Stimulated activated CD4-positive, alpha-beta T cell treated with anti-CD3 and anti-CD28 coated beads, Interleukin-1b, Interleukin-23, amount 100 ng/mL, for 1 hour (primary cell): ENCODE measurements at regions not wholly inside any gene's neighbourhood (a gene's known extent, or its start where the extent isn't known, plus 50 kb on each side); places are given as distances from the start of the nearest gene placed in this dataset.
"Not testable (repeated sequence)": the region's sequence is repeated elsewhere in the genome, so short reads cannot be mapped to it uniquely, and the experiment has no call there.

Source experiments
- DNase-seq, 2 donors: peaks; one replicate each; pipeline ENCODE4 v3.0.0-alpha.2; 2020; ENCODE audit warnings: low read depth in 2 of 2

DNA sequence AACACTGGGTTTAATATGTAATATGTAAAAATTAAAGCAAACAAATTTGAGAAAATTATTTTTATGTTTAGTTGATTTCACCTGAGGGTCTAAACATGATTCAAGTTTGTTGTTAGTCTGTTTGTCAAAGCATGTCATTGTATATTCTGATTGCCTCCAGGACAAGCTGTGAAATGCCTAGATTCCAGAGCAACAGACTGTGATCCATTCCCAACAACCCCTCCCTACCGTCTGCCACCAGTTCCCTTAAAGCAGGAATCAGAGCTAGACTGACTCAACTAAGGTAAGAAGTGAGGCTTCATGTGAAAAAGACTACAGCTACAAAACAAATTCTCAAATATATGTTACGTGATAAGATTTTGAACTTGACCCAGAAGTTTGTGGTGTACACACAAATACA lies 304.2 kb downstream of the RAB38 start:
- DNase-seq, result no peak

DNA sequence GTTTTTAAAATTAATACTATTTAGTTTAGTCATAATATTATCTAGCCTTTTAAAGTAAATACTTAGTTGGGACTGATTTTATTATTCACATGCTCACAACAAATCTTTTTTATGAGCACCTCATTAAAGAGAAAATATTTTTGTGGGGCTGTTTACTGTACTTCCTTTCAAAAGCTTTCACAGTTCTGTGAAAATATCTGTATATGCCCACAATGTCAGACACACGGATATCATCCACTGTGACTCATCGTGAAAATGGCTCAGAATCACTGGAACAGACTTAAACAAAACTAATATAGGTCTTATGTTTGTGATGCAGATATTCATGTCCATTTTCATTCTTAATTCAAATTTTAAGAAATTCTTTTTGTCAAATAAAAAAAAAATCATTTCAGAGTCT lies 305.2 kb downstream of the RAB38 start:
- DNase-seq, result no peak

DNA sequence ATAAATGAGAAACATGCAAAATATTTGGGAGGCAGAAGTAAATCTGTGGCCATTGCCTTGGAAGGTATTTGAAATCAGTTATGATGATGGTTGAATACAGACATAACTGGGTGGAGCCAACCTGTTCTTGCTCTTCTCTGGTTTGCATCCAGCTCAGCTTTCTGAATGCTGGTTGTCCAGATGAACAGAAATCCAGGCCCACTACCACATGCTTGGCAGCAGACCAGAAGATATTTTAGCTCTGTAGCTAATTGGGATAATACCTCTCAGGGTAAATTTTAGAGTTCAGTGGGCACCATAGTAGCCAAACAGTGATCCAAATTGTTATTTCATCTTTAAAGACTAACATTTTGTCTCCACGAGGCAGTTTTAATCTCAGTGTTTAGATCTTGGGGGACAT lies 308.3 kb downstream of the RAB38 start:
- DNase-seq, result no peak

DNA sequence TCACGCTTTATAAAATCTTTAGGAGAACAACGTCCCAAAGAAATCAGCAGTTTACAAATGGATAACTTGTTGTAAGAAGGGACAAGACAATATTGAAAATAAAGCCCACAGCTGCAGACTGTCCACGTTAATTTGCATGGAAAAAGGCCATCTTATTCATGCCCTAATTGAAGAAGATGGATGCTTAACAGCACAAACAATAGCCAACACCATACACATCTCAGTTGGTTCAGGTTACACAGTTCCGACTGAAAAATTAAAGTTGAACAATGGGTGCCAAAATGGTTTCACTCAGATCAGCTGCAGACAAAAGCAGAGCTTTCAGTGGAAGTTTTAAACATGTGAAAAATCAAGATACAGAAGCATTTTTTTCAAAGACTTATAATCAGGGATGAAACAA lies 314.2 kb downstream of the RAB38 start:
- no peak for DNase-seq

DNA sequence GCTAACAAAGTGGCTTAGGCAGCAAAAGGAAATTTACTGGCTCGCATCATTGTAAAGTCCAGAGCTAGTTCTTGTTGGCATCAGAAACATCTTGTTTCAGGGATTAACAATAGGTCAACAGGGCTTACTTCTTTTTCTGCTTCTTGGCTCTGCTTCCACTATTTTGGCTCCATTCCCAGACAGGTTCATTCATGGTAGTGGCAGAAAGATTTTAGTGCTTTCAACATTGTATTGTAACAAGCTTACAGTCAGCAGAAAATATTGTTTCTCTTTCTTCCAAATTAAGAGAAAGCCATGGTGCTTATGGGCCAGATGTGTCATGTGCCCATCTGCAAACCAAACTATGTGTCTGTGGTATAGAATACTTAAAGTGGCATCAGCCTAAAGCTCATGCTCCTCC lies 315.6 kb downstream of the RAB38 start:
- DNase-seq, result no peak

DNA sequence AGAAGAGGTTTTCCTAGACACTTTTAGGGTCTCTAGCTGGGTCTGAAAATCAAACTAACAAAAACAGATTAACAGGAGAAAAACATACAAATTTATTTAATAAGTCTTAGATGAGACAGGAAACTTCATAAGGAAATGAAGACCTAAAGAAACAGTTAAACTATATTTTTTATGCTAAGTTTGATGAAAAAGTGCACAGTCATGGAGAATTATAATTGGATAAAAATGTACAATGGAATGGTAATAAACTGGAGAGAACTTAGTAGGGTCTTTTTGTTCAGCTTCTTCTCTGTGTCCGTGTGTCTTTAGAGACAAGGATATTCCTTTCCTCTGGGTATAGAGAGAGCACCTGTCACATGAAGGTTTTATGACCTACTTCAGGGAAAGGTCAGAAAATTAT lies 323.4 kb downstream of the RAB38 start:
- DNase-seq, result no peak

DNA sequence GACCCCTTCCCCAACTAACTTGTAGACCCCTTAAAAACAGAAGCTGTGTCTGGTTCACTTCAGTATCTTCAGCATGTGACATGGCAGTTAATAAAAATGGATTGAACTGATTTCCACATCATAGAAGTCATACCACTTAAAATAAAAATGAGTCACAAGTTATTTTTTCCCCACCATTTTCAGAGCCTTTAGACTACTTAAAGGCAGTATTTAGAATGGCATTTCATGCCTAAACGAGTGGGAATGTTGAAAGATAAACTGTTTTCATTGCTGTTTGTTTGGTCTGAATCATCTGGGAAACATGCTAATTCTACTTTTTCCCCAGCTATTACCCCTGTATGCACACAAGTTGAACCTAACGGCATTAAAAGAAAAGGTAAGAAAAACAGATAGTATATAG lies 324.0 kb downstream of the RAB38 start:
- no peak for DNase-seq

DNA sequence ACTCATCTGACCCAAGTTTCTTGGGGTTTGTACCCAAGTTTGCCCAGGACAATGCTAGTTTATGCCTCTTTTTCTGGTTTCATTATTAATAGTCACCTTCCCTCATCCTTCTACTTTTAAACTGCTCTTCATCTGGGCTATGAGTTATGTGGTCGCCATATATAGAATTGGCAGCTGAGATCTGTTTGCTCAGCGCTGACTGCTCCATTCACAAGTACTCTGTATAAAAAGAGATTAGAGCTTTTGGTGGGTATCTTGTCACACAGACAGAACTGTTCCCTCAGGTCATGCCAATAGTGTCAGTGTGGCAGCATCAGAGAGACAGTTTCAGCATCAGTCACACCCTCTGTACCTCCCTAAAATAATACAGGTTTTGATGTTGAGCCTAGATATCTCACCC lies 326.0 kb downstream of the RAB38 start:
- no peak for DNase-seq

DNA sequence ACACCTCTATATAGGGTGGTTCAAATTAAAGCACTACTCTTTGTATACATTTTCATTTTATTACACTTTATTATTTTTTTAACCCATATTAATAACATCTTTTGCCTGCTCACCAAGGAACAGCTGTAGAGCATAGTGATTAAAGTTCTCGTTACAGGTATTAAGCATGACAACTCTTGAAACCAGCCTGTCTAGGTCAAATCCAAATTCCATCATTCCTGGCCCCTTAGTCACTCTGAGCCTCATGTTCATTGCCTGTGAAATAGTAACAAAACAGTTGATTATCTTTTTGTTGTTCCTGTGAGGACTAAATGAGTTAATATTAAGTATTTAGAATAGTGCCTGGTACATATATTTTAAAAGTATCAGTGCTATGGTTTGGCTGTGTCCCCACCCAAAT lies 334.5 kb downstream of the RAB38 start:
- no peak for DNase-seq

DNA sequence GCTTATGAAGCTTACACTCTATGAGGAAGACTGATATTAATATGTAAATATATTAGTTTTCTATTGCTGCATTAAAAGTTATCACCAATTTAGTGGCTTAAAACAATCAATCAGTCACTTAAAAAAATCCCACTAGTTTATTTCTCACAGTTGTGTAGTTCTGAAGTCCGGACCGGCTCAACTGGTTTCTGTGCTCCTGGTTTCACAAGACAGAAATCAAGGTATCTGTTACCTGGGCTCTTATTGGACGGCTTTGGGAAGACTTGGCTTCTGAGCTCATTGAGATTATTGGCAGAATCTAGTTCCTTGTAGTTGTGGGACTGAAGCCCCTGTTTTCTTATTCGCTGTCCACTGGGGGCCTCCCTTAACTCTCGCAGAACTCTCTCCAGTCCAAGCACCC lies 343.0 kb downstream of the RAB38 start:
- no peak for DNase-seq

DNA sequence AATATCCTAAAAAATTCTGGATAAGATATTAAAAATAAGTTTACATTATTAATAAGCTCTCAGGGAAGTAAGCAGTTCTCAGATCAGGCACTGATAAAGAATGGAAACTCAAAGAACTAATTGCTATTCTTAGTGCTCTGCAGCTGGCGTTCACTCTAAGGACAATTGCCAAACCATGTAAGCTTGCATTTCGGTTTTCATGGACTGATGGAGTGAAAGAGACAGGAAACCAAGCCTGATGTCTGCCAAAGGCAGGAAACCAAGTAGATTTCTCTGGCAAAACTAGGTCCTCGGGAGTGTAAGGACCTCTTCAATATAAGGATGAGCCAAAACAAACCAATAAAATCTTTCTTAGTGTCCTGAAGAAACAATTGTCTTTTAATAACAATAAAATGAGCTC lies 355.2 kb downstream of the RAB38 start:
- no peak for DNase-seq

DNA sequence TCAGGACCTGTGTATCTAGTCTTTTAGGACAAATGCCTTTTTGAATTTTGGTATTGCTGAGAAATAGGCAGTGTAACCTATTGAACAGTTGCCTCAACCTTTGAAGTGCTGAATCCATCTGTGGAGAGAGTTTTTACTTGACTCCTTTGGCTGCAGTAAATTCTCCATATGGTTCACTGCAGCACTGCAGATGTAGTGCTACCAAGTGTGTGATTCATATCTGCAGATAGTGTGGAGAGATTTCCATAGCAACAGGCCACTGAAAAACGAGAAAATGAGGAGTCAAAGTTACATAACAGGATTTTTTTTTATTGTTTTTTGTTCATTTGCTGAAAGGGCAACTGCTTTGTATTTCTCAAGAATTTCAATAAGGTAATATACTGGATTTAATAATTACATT lies 356.1 kb downstream of the RAB38 start:
- DNase-seq, result no peak

DNA sequence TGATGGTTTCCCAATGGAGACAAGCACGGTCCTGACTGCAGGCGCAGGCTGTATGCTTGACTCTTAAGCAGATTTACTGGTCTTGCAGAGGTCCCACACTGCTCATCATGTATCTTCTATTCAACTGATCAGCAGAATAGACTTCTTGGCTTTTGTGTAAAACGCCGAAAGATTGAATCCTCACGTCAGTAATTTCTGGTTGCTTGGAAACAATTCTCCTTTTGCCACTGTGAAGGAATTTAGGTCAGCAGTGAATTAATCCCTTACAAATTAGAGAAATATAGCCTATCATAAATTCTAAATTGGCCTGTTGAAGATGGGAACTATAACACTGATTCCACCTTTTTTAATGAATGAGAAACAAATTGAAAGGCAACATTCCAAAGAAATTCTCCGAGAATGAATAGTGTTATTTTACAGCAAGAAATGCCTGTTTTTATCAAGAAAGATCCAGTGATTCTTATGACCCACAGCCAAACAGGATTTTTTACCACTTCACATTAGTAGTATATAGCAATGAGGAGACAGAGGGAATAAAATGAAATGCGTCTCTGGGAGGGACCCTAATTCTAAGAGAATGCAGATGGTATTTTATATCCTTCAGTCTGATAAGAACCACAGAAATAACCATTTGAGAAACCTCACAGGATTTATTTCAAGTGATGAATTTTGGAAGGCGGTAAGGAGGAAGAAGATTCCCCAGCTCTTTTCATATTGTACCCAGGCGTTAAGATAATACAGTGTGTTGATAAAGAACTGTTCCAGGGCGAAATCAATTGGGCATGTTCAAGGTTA lies 362.5 kb downstream of the RAB38 start:
- no peak for DNase-seq

DNA sequence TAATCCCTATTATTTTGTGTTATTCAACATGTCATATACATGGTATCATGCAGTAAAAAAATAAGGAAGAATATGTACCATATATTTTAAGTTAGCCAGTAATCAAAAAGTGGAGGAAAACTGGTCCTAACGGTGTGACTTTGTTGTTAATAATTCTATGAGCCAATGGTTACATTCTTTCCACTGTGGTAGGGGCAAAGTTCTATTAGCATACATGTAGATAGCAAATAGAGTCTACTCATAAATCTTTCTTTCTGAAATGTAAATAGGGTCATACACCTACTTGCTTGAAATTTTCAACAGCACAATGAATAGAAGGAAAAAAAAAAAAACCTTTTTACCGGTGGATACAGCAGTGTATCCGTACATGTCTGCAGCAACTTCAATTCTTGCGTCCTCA lies 364.8 kb downstream of the RAB38 start:
- no peak for DNase-seq

DNA sequence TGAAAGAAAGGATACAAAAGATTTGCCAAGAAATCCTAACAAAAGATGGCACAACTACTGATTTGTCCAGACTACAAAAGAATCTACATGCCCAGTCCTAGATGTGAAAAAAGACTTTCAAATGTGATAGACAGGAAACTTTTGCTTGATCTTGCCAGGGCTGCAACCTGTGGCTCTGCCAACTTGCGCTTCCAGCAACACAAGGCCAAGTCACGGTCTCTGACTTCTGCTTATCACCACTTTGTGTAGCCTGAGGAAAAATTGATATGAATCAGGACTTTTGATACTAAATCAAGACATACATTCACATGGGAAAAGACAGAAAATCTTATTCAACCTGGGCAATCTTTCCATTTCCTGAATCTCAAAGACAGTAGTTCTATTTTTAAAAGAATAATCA lies 366.0 kb downstream of the RAB38 start:
- DNase-seq, result no peak

DNA sequence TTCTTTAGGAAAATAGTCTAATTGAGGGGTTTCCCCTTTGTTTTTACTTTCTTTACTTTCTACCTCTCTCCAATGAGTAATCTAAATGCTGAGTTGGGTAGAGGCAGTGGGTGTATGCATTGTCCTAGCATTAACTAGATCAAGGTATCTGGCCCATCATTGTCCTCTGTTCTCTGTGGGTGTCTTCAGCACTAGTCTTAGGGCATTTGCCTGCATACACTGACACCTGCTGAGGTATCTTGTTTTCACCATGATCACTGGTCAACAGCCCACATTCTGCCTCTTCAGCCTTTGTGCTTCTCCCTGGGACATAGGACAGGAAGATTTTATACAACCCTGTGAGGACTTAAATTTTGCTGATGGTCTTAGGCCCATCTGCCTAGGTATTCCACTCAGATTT lies 371.1 kb downstream of the RAB38 start:
- DNase-seq, result no peak

DNA sequence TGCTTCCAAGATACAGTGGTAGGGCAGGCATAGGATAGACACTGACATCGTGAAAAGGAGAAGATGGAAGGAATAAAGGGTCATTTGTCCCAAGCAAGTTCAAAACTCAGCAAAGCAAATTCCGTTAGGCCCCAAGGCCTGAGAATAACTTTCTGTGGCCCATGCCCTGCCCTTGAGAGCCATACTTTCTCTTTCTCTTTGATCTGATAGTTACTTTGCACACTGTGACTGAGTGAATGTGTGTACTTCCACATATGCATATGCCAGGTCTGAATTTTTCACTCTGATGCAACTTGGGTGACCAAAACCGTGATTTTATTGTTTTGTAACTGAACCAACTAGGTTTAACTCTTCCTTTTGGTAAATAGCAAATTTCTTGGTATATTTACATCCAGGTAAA lies 371.5 kb downstream of the RAB38 start:
- DNase-seq, result no peak

DNA sequence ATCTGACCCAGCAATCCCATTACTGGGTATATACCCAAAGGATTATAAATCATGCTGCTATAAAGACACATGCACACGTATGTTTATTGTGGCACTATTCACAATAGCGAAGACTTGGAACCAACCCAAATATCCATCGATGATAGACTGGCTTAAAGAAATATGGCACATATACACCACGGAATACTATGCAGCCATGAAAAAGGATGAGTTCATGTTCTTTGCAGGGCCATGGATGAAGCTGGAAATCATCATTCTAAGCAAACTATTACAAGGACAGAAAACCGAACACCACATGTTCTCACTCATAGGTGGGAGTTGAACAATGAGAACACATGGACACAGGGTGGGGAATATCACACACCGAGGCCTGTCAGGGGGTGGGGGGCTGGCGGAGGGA lies 390.4 kb downstream of the RAB38 start:
- not testable (repeated sequence) for DNase-seq

DNA sequence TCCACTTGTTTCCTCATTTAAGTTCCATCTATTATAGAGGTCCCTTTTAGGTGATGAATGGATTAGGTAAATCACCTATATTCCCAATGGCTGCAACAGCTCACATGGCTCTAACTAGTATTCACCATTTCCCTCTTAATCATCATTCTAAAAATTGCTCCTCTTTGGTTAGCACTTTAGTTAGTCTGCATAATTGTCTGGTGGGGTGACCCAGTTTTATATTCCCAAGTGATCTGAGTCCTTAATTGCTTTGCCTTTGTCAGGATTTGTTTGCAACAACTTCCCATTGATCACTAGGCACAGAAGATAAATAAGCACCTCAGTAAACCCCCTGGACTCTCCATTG lies 395.2 kb downstream of the RAB38 start:
- no peak for DNase-seq

DNA sequence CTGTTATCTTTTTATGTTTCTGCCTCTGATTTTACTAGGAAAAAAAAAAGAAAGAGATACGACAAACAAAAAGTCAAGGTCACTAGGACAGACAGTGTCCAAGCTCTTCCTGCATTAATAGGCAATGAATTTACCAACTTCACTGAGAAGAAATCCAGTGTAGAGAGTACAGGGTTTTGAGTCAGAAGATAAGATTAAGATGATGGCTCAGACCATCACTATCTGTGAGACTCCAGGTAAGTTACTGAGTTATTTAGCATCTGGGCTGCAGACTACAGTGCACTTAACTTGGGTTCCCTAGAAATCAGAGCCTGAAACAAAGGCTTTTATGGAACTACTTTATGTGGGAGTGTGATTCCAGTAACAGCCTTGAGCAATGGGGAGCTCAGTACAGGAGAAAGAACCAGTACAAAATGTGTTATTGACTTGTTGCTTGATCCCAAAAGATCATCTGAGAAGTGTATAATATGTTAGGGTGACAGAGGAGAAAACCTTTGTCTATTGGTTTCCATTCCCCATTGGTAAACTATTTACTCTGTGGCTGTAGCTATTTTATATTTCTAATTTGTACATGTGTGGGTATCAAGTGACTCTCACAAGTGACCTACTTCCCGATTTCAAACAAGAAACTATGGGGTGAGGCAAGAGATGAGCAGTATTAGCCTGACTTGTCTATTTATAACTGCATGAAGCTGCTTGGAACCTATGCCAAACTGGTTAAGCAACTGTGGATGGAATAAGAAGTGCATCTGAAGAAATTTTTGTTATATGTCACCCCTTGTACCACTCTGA lies 395.8 kb downstream of the RAB38 start:
- DNase-seq, result no peak

DNA sequence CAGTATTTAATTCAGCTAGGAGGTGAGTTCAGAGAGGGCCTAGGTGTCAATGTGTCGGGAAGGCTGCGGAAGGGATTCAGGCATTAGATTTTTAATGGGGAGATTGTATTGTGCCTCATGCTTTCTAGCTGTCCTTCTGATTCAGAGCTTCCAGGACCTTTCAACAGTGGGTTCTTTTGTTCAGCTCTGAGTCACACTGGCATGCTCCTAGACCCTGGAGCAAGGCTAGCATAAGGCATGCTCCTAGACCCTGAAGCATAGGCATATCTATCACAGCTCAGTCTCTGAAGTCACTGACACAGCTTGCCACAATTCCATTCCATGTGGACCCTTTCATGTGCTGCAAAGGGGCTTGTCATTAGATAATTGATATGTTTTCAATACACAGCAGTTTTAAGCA lies 396.9 kb downstream of the RAB38 start:
- no peak for DNase-seq

DNA sequence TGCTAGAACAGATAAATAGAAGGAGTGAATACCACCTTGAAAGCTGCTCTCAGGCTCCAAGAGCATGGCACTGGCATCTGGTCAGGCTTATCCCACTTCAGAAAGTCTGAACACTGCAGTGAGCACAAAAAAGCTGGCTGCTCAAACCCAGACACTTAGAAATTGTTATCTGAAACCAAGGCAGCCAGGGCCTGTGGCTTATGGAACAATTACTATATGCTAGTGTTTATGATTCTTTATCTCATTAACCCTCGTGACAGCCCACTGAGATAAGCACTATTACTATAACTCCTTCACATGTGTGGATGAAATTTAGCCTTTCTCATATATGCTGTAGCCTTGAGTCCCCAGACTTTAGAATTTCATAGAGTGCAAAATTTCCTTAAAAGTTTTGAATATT lies 400.2 kb downstream of the RAB38 start:
- no peak for DNase-seq

DNA sequence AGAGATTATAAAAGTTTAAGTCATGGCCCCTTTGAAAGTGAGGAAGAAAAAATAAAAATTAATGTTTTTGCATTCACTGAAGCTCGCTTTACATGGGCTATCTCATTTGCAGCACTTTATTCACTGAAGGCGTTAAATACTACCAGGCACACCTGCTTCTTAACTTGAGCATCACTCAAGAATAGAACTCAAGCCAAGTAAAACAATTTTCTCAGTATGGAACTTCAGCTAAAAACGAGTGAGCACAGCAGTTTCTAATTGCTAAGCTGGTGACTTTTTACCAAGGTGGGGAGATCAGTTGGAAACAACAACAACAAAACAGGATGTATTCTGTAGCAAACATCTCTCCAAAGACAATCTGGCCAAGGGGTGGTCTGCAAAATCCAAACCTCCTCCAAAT lies 405.6 kb downstream of the RAB38 start:
- no peak for DNase-seq

DNA sequence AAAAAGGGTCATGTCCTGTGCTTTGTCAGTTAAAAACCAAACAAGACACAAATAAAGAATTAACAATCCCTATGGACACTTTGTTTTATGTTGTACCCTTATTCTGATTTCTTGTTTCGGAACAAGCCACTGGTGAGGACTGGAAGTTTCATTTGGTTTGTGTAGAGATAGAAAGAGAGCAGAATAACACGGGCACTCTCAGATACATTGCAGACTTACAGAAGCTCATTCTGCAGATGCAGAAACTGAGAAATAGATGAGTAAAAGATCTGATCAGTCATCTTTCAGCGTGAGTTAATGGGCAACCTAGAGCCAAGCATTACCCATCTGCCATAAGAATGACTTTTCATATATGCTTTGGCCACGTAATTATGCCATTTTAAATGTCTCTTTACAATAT lies 407.6 kb downstream of the RAB38 start:
- DNase-seq, result no peak
